HepG2 (cell line): ENCODE measurements at regions not wholly inside any gene's neighbourhood (a gene's known extent, or its start where the extent isn't known, plus 50 kb on each side); places are given as distances from the start of the nearest gene placed in this dataset.

Experiments used
- ATAC-seq: fragments of 200-7000 bp; cut with Tn5 transposase; 3 replicates; pipeline ENCODE4 v1.9.1; 2020; ENCODE audit warnings: mild to moderate bottlenecking, moderate library complexity
- BruUV-seq: library from RNA; stranded (reverse); fragments of 400-500 nt; replicated peaks from 2 replicates; lab custom pipeline; 2021; lab: Mats Ljungman, UMichigan
- CTCF ChIA-PET: fragments of 300-600 bp; formaldehyde crosslinking; extraction: SDS; loops from one replicate; lab custom pipeline; 2021; ENCODE audit warnings: low total read pairs, inconsistent platforms, low intra/inter-chr PET ratio; lab: Yijun Ruan, JAX
- POLR2A ChIA-PET: fragments of 350-600 bp; sonication (Branson Sonifier 250); formaldehyde crosslinking; loops from one replicate; lab custom pipeline; 2020; ENCODE audit warnings: antibody characterized with exemption, inconsistent platforms; lab: Yijun Ruan, JAX
- DNase-seq: peaks from one replicate; pipeline ENCODE4 v3.0.0-alpha.2; 2015; ENCODE audit warnings: low spot score
- FAIRE-seq: peaks from 3 replicates; lab custom pipeline; 2011; peaks lifted over from hg19 to GRCh38; lab: Jason Lieb, UNC
- H2AFZ ChIP-seq: one replicate; pipeline ENCODE4 v1.6.1; 2011; ENCODE audit warnings: low read length, inconsistent platforms
- H3K27ac ChIP-seq: fragments of 300-600 bp; 3 replicates; pipeline ENCODE4 v1.8.0; 2011; ENCODE audit warnings: mixed run types, mild to moderate bottlenecking, mixed read lengths, low read length, inconsistent platforms; ENCODE audit not compliant: insufficient read depth; ENCODE audit errors: extremely low read length
- H3K27me3 ChIP-seq, 2 experiments: fragments of 200-600 bp in 1 of 2; 2 replicates in 1 of 2; 3 replicates in 1 of 2; pipeline versions ENCODE4 v1.6.0 to v1.8.0; 2011; ENCODE audit warnings: low read length in 2 of 2, mild to moderate bottlenecking in 2 of 2, moderate library complexity in 2 of 2, inconsistent platforms in 1 of 2; ENCODE audit not compliant: insufficient read depth in 2 of 2, control insufficient read depth in 1 of 2
- H3K36me3 ChIP-seq, 2 experiments: fragments of 200-600 bp in 1 of 2; replicated peaks in 1 of 2; 2 replicates in 1 of 2; 3 replicates in 1 of 2; pipeline versions ENCODE4 v1.5.1 to v1.8.0; 2011; ENCODE audit warnings: low read length in 2 of 2, inconsistent platforms in 1 of 2; ENCODE audit not compliant: insufficient read depth in 2 of 2, control insufficient read depth in 1 of 2
- H3K4me1 ChIP-seq: 2 replicates; pipeline ENCODE4 v1.5.1; 2012; ENCODE audit warnings: low read length, inconsistent platforms; ENCODE audit not compliant: insufficient read depth
- H3K4me2 ChIP-seq: 2 replicates; pipeline ENCODE4 v1.6.0; 2011; ENCODE audit warnings: low read depth, low read length, inconsistent platforms
- H3K4me3 ChIP-seq, 3 experiments: fragments of 200-600 bp in 1 of 3; sonication (generic), shearing (Covaris generic) in 1 of 3; replicated peaks in 1 of 3; 2 replicates each; pipeline ENCODE4 v1.5.1; 2011 to 2016; ENCODE audit warnings: low read length in 3 of 3, inconsistent platforms in 2 of 3, low read depth in 2 of 3, mild to moderate bottlenecking in 2 of 3, control low read depth in 1 of 3, mixed read lengths in 1 of 3; ENCODE audit not compliant: insufficient read depth in 1 of 3
- H3K79me2 ChIP-seq: one replicate; pipeline ENCODE4 v1.6.1; 2011; ENCODE audit warnings: low read length, inconsistent platforms; ENCODE audit not compliant: insufficient read depth
- H3K9ac ChIP-seq: 2 replicates; pipeline ENCODE4 v1.6.0; 2011; ENCODE audit warnings: mild to moderate bottlenecking, low read depth, low read length, inconsistent platforms; ENCODE audit not compliant: insufficient read depth
- H3K9me3 ChIP-seq: 2 replicates; pipeline ENCODE4 v1.5.1; 2012; ENCODE audit warnings: mild to moderate bottlenecking, low read length
- H4K20me1 ChIP-seq: 2 replicates; pipeline ENCODE4 v1.6.0; 2011; ENCODE audit warnings: inconsistent platforms, mild to moderate bottlenecking, low read length, moderate library complexity; ENCODE audit not compliant: insufficient read depth
- CREBL2 ChIP-seq: sonication (generic); formaldehyde crosslinking; IDR thresholded peaks from 2 replicates; pipeline ENCODE4 v1.8.1; 2023; ENCODE audit warnings: missing genetic modification reagents, mild to moderate bottlenecking, borderline replicate concordance
- FOXK2 ChIP-seq: fragments of 450-650 bp; IDR thresholded peaks from 2 replicates; pipeline ENCODE4 v1.6.1; 2016
- GATAD2A ChIP-seq: IDR thresholded peaks from 2 replicates; pipeline ENCODE4 v1.6.1; 2016
- REL ChIP-seq: sonication (generic); formaldehyde crosslinking; conservative IDR thresholded peaks from 2 replicates; pipeline ENCODE4 v1.8.0; 2022; ENCODE audit warnings: mild to moderate bottlenecking, missing genetic modification reagents, moderate library complexity
- SETDB1 ChIP-seq: sonication (generic); formaldehyde crosslinking; IDR thresholded peaks from 2 replicates; pipeline ENCODE4 v1.5.1; 2020; ENCODE audit warnings: missing genetic modification reagents, mild to moderate bottlenecking, borderline replicate concordance
- SP2 ChIP-seq: sonication (generic); formaldehyde crosslinking; IDR thresholded peaks from 2 replicates; pipeline ENCODE4 v1.5.1; 2020; ENCODE audit warnings: mild to moderate bottlenecking, missing genetic modification reagents
- TCF12 ChIP-seq, 2 experiments: fragments of 450-650 bp in 1 of 2; sonication (generic) in 1 of 2; formaldehyde crosslinking in 1 of 2; IDR thresholded peaks; 2 replicates each; pipeline versions ENCODE4 v1.6.1 to v1.8.0; 2017 to 2022; ENCODE audit warnings: antibody characterized with exemption in 1 of 2, mild to moderate bottlenecking in 1 of 2, missing genetic modification reagents in 1 of 2, moderate library complexity in 1 of 2
- ZBTB7B ChIP-seq: sonication (generic); formaldehyde crosslinking; IDR thresholded peaks from 2 replicates; pipeline ENCODE4 v1.4.0; 2020; ENCODE audit warnings: missing genetic modification reagents
- ZFP90 ChIP-seq: sonication (generic); formaldehyde crosslinking; IDR thresholded peaks from 2 replicates; pipeline ENCODE4 v1.8.0; 2022; ENCODE audit warnings: missing genetic modification reagents, mild to moderate bottlenecking, inconsistent platforms, borderline replicate concordance
- ZNF343 ChIP-seq: sonication (generic); formaldehyde crosslinking; IDR thresholded peaks from 2 replicates; pipeline ENCODE4 v1.4.0; 2020; ENCODE audit warnings: mild to moderate bottlenecking, missing genetic modification reagents
- ZNF781 ChIP-seq: sonication (generic); formaldehyde crosslinking; IDR thresholded peaks from 2 replicates; pipeline ENCODE4 v1.5.1; 2020; ENCODE audit warnings: borderline replicate concordance, mild to moderate bottlenecking, missing genetic modification reagents; ENCODE audit errors: not compliant biosample characterization
- ZNF788 ChIP-seq: sonication (generic); formaldehyde crosslinking; IDR thresholded peaks from 2 replicates; pipeline ENCODE4 v1.5.0; 2020; ENCODE audit warnings: mild to moderate bottlenecking, missing genetic modification reagents, borderline replicate concordance
- WGBS: methylation state at CpG from one replicate; pipeline ENCODE4 v1.1.6; 2017; ENCODE audit warnings: low lambda C conversion rate; 5-methylcytosine and 5-hydroxymethylcytosine counted together
- in situ Hi-C: cut with HindIII; loops from 2 replicates; pipeline ENCODE4 v1.10.0; 2017; ENCODE audit warnings: low pct_unique_long_range_greater_than_20kb; ENCODE audit not compliant: extremely low pct_ligation_motif_present
- intact Hi-C: fragments of 100-400 bp; cut with micrococcal nuclease; formaldehyde crosslinking; loops from one replicate; pipeline ENCODE4 v1.10.0; 2022; ENCODE audit not compliant: unreplicated experiment
- TF ChIP-seq, protein P1 (sequence below): sonication (generic); formaldehyde crosslinking; IDR thresholded peaks from 2 replicates; pipeline ENCODE4 v1.5.0; 2020; ENCODE audit warnings: missing genetic modification reagents, mild to moderate bottlenecking, borderline replicate concordance
- TF ChIP-seq, protein P2 (sequence below): sonication (generic); formaldehyde crosslinking; IDR thresholded peaks from 2 replicates; pipeline ENCODE4 v1.5.1; 2020; ENCODE audit warnings: mild to moderate bottlenecking, moderate library complexity, missing genetic modification reagents
- TF ChIP-seq, protein P3 (sequence below): sonication (generic); formaldehyde crosslinking; IDR thresholded peaks from 2 replicates; pipeline ENCODE4 v1.8.1; 2023; ENCODE audit warnings: mild to moderate bottlenecking, missing genetic modification reagents

GRCh38 chr9:26057050-26057449 lies 378.8 kb upstream of the TUSC1 start:
- H3K9ac ChIP-seq = no peak overlapping the region
- no peak for FAIRE-seq
- ChIA-PET CTCF (no interaction called here), POLR2A (no interaction called here)
- in situ Hi-C loops = no loop called here
- H3K27me3 ChIP-seq = no peaks in the 10 kb centered on the region
- no peaks in the 10 kb centered on the region for H3K4me1 ChIP-seq
- no peak overlapping the region for H2AFZ ChIP-seq
- no peak overlapping the region for H3K27ac ChIP-seq
- H3K4me3 ChIP-seq = no peak overlapping the region
- no TSS peak for BruUV-seq
- no peaks in the 10 kb centered on the region for H4K20me1 ChIP-seq
- H3K36me3 ChIP-seq = no peaks in the 10 kb centered on the region
- H3K79me2 ChIP-seq = no peaks in the 10 kb centered on the region
- 29% methylated on average over 3 of the region's 3 CpGs for WGBS
- H3K4me2 ChIP-seq = no peak overlapping the region
- H3K9me3 ChIP-seq = peaks cover 64% of the 10 kb centered on the region
- intact Hi-C loops = no loop called here
- no peak for DNase-seq
- no peak for ATAC-seq
- no peak for TF ChIP-seq CREBL2 (CRISPR knock-in tag)
- no peak for TF ChIP-seq ZNF781 (CRISPR knock-in tag)
- no peak for TF ChIP-seq SP2
- TF ChIP-seq, protein P1, sequence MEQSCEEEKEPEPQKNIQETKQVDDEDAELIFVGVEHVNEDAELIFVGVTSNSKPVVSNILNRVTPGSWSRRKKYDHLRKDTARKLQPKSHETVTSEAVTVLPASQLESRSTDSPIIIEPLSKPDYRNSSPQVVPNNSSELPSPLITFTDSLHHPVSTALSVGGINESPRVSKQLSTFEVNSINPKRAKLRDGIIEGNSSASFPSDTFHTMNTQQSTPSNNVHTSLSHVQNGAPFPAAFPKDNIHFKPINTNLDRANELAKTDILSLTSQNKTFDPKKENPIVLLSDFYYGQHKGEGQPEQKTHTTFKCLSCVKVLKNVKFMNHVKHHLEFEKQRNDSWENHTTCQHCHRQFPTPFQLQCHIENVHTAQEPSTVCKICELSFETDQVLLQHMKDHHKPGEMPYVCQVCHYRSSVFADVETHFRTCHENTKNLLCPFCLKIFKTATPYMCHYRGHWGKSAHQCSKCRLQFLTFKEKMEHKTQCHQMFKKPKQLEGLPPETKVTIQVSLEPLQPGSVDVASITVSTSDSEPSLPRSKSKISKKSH = no peak
- no peak for TF ChIP-seq TCF12 (IDR thresholded peaks at IDR 0.05)
- TF ChIP-seq TCF12 (CRISPR knock-in tag; IDR thresholded peaks at IDR 0.05) = no peak
- TF ChIP-seq, protein P2, sequence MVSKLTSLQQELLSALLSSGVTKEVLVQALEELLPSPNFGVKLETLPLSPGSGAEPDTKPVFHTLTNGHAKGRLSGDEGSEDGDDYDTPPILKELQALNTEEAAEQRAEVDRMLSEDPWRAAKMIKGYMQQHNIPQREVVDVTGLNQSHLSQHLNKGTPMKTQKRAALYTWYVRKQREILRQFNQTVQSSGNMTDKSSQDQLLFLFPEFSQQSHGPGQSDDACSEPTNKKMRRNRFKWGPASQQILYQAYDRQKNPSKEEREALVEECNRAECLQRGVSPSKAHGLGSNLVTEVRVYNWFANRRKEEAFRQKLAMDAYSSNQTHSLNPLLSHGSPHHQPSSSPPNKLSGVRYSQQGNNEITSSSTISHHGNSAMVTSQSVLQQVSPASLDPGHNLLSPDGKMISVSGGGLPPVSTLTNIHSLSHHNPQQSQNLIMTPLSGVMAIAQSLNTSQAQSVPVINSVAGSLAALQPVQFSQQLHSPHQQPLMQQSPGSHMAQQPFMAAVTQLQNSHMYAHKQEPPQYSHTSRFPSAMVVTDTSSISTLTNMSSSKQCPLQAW (CRISPR knock-in tag) = no peak
- TF ChIP-seq, protein P3, sequence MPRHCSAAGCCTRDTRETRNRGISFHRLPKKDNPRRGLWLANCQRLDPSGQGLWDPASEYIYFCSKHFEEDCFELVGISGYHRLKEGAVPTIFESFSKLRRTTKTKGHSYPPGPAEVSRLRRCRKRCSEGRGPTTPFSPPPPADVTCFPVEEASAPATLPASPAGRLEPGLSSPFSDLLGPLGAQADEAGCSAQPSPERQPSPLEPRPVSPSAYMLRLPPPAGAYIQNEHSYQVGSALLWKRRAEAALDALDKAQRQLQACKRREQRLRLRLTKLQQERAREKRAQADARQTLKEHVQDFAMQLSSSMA = no peak
- TF ChIP-seq FOXK2 = no peak
- TF ChIP-seq GATAD2A (CRISPR knock-in tag) = no peak
- TF ChIP-seq ZNF343 (CRISPR knock-in tag) = no peak
- TF ChIP-seq REL = no peak
- no peak for TF ChIP-seq ZNF788 (CRISPR knock-in tag)
- no peak for TF ChIP-seq ZBTB7B
- TF ChIP-seq SETDB1 = no peak
- no peak for TF ChIP-seq ZFP90
